ENCODE measurements at regions not wholly inside any gene's neighbourhood (a gene's known extent, or its start where the extent isn't known, plus 50 kb on each side); places are given as distances from the start of the nearest gene placed in this dataset.
"Not testable (repeated sequence)": the region's sequence is repeated elsewhere in the genome, so short reads cannot be mapped to it uniquely, and the experiment has no call there.

DNA sequence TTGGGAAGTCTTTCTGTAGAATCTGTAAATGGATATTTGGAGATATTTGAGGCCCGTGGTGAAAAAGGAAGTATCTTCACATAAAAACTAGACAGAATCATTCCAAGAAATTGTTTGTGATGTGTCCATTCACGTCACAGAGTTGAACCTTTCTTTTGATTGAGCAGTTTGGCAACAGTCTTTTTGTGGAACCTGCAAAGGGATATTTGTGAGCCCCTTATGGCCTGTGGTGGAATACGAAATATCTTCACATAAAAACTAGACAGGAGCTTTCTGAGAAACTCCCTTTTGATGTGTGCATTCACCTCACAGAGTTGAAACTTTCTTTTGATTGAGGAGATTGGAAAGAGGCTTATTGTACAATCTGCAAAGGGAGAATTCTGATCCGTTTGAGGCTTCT is 2980.4 kb downstream of the TUBA3C start:
- H3K27me3 Mint-ChIP-seq; H3K4me1 Mint-ChIP-seq (ENCODE audit: low read depth); POLR2A ChIA-PET; H3K4me3 Mint-ChIP-seq; DNase-seq; H3K9me3 Mint-ChIP-seq; H3K27ac Mint-ChIP-seq; intact Hi-C loops (cut with micrococcal nuclease); CTCF ChIA-PET; H3K36me3 Mint-ChIP-seq: not testable (repeated sequence)

- POLR2A ChIA-PET; H3K4me1 Mint-ChIP-seq (ENCODE audit: low read depth); H3K4me3 Mint-ChIP-seq; H3K27ac Mint-ChIP-seq; DNase-seq; intact Hi-C loops (cut with micrococcal nuclease); H3K27me3 Mint-ChIP-seq; H3K36me3 Mint-ChIP-seq; CTCF ChIA-PET: not testable (repeated sequence)
- H3K9me3 Mint-ChIP-seq = peaks cover 35% of the 10 kb centered on the region
Observed at GRCh38 chr13:16160609-16161008, 3021.0 kb downstream of the TUBA3C start.

GRCh38 chr13:16158958-16159357 is 3022.7 kb downstream of the TUBA3C start:
- POLR2A ChIA-PET; intact Hi-C loops (cut with micrococcal nuclease); H3K4me3 Mint-ChIP-seq; CTCF ChIA-PET; H3K36me3 Mint-ChIP-seq; H3K27ac Mint-ChIP-seq; DNase-seq; H3K27me3 Mint-ChIP-seq; H3K4me1 Mint-ChIP-seq (ENCODE audit: low read depth): not testable (repeated sequence)
- peaks cover 35% of the 10 kb centered on the region for H3K9me3 Mint-ChIP-seq

- peaks cover 33% of the 10 kb centered on the region for H3K9me3 Mint-ChIP-seq
- H3K4me3 Mint-ChIP-seq, CTCF ChIA-PET: not testable (repeated sequence)
Observed at GRCh38 chr13:16158016-16158415, 3023.6 kb downstream of the TUBA3C start.

GRCh38 chr13:16152849-16153248 is 3028.8 kb downstream of the TUBA3C start:
- H3K36me3 Mint-ChIP-seq, POLR2A ChIA-PET: not testable (repeated sequence)

More at GRCh38 chr13:16158016-16158415, 3023.6 kb downstream of the TUBA3C start:
- H3K27me3 Mint-ChIP-seq; POLR2A ChIA-PET; H3K36me3 Mint-ChIP-seq; H3K27ac Mint-ChIP-seq; H3K4me1 Mint-ChIP-seq (ENCODE audit: low read depth); intact Hi-C loops (cut with micrococcal nuclease): not testable (repeated sequence)
- peak; percentile 11 for DNase-seq

GRCh38 chr13:16151296-16151695 is 3030.3 kb downstream of the TUBA3C start:
- CTCF ChIA-PET; H3K36me3 Mint-ChIP-seq; intact Hi-C loops (cut with micrococcal nuclease); H3K27me3 Mint-ChIP-seq; H3K4me3 Mint-ChIP-seq; DNase-seq; H3K27ac Mint-ChIP-seq; POLR2A ChIA-PET; H3K4me1 Mint-ChIP-seq (ENCODE audit: low read depth): not testable (repeated sequence)
- H3K9me3 Mint-ChIP-seq = peaks cover 33% of the 10 kb centered on the region

More at GRCh38 chr13:16152849-16153248, 3028.8 kb downstream of the TUBA3C start:
- DNase-seq; H3K4me3 Mint-ChIP-seq; intact Hi-C loops (cut with micrococcal nuclease); H3K4me1 Mint-ChIP-seq (ENCODE audit: low read depth); H3K27me3 Mint-ChIP-seq; CTCF ChIA-PET; H3K27ac Mint-ChIP-seq: not testable (repeated sequence)
- H3K9me3 Mint-ChIP-seq = peaks cover 31% of the 10 kb centered on the region

GRCh38 chr13:16149415-16149814 is 3032.2 kb downstream of the TUBA3C start:
- H3K4me1 Mint-ChIP-seq (ENCODE audit: low read depth); H3K4me3 Mint-ChIP-seq; H3K27ac Mint-ChIP-seq; H3K36me3 Mint-ChIP-seq; H3K27me3 Mint-ChIP-seq; DNase-seq; CTCF ChIA-PET; POLR2A ChIA-PET; intact Hi-C loops (cut with micrococcal nuclease): not testable (repeated sequence)
- H3K9me3 Mint-ChIP-seq = peaks cover 40% of the 10 kb centered on the region

DNA sequence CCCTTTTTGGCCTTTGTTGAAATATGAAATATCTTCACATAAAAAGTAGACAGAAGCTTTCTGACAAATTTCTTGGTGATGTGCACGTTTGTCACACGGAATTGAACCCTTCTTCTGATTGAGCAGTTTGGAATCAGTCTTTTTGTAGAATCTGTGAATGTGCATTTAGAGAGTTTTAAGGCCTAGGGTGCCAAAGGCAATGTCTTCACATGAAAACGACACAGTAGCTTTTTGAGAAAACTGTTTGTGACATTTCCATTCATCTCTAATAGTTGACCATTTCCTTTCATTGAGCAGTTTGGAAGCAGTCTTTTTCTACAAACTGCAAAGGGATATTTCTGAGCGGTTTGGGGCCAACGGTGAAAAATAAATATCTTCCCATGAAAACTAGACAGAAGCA is 3036.0 kb downstream of the TUBA3C start:
- POLR2A ChIA-PET; CTCF ChIA-PET; H3K27ac Mint-ChIP-seq; H3K4me1 Mint-ChIP-seq (ENCODE audit: low read depth); H3K4me3 Mint-ChIP-seq; DNase-seq; H3K27me3 Mint-ChIP-seq; H3K36me3 Mint-ChIP-seq; intact Hi-C loops (cut with micrococcal nuclease): not testable (repeated sequence)
- H3K9me3 Mint-ChIP-seq = peaks cover 34% of the 10 kb centered on the region

DNA sequence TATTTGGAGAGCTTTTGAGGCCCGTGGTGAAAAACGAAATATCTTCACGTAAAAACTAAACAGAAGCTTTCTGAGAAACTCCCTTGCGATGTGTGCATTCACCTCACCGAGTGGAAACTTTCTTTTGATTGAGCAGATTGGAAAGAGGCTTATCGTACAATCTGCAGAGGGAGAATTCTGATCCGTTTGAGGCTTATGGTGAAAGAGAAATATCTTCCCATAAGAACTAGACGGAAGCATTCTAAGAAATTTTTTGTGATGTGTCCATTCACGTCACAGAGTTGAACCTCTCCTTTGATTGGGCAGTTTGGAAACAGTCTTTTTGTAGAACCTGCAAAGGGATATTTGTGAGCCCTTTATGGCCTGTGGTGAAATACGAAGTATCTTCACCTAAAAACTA is 3040.3 kb downstream of the TUBA3C start:
- intact Hi-C loops (cut with micrococcal nuclease); H3K27me3 Mint-ChIP-seq; CTCF ChIA-PET; DNase-seq; H3K36me3 Mint-ChIP-seq; H3K4me1 Mint-ChIP-seq (ENCODE audit: low read depth); H3K27ac Mint-ChIP-seq; H3K4me3 Mint-ChIP-seq; POLR2A ChIA-PET: not testable (repeated sequence)
- H3K9me3 Mint-ChIP-seq = peaks cover 22% of the 10 kb centered on the region

DNA sequence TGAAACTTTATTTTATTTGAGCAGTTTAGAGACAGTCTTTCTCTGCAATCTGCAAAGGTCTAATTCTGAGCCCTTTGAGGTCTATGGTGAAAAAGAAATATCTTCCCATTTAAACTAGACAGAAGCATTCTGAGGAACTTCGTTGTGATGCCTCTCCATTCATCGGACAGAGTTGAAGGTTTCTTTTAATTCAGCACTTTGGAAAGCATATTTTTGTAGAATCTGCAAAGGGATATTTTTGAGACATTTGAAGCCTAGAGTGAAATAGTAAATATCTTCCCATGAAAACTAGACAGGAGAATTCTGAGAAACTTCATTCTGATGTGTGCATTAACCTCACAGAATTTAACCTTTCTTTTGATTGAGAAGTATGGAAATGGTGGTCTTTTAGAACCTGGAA is 3044.8 kb downstream of the TUBA3C start:
- H3K27me3 Mint-ChIP-seq; H3K36me3 Mint-ChIP-seq; H3K4me3 Mint-ChIP-seq; intact Hi-C loops (cut with micrococcal nuclease); H3K4me1 Mint-ChIP-seq (ENCODE audit: low read depth); POLR2A ChIA-PET; CTCF ChIA-PET; DNase-seq; H3K27ac Mint-ChIP-seq: not testable (repeated sequence)
- peaks cover 17% of the 10 kb centered on the region for H3K9me3 Mint-ChIP-seq

DNA sequence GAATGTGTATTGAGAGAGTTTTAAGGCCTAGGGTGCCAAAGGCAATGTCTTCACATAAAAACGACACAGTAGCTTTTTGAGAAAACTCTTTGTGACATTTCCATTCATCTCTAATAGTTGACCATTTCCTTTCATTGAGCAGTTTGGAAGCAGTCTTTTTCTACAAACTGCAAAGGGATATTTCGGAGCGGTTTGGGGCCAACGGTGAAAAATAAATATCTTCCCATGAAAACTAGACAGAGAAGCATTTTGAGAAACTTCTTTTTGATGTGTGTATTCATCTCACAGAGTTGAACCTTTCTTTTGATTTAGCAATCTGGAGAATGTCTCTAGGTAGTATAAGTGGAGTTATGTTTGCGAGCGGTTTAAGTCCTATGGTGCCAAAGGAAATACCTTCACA is 3052.9 kb downstream of the TUBA3C start:
- H3K27ac Mint-ChIP-seq; H3K27me3 Mint-ChIP-seq; intact Hi-C loops (cut with micrococcal nuclease); DNase-seq; POLR2A ChIA-PET; CTCF ChIA-PET; H3K36me3 Mint-ChIP-seq; H3K4me1 Mint-ChIP-seq (ENCODE audit: low read depth); H3K4me3 Mint-ChIP-seq: not testable (repeated sequence)
- H3K9me3 Mint-ChIP-seq = peaks cover 21% of the 10 kb centered on the region

DNA sequence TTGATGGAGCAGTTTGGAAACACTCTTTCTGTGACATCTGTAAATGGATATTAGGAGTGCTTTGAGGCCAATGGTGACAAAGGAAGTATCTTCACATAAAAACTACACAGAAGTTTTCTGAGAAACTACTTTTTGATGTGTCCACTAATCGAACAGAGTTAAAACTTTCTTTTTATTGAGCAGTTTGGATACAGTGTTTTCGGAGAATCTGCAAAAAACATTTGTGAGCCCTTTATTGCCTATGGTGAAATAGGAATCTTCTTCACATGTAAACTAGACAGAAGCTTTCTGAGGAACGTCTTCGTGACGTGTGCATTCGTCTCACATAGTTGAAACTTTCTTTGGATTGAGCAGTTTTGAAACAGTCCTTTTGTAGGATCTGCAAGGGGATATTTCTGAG is 3068.2 kb downstream of the TUBA3C start:
- DNase-seq; H3K4me1 Mint-ChIP-seq (ENCODE audit: low read depth); H3K4me3 Mint-ChIP-seq; intact Hi-C loops (cut with micrococcal nuclease); POLR2A ChIA-PET; H3K27me3 Mint-ChIP-seq; H3K27ac Mint-ChIP-seq; CTCF ChIA-PET: not testable (repeated sequence)
- peaks cover 21% of the 10 kb centered on the region for H3K9me3 Mint-ChIP-seq
- H3K36me3 Mint-ChIP-seq = peaks cover 11% of the 10 kb centered on the region

Data from activated CD4-positive, alpha-beta memory T cell treated with anti-CD3 and anti-CD28 coated beads for 36 hours (primary cell).